Fibroblast of skin of abdomen (primary cell): ENCODE measurements at regions not wholly inside any gene's neighbourhood (a gene's known extent, or its start where the extent isn't known, plus 50 kb on each side); places are given as distances from the start of the nearest gene placed in this dataset.
"Not testable (repeated sequence)": the region's sequence is repeated elsewhere in the genome, so short reads cannot be mapped to it uniquely, and the experiment has no call there.

Experiments
- DNase-seq: peaks from one replicate; pipeline ENCODE4 v3.0.0-alpha.2; 2013

DNA sequence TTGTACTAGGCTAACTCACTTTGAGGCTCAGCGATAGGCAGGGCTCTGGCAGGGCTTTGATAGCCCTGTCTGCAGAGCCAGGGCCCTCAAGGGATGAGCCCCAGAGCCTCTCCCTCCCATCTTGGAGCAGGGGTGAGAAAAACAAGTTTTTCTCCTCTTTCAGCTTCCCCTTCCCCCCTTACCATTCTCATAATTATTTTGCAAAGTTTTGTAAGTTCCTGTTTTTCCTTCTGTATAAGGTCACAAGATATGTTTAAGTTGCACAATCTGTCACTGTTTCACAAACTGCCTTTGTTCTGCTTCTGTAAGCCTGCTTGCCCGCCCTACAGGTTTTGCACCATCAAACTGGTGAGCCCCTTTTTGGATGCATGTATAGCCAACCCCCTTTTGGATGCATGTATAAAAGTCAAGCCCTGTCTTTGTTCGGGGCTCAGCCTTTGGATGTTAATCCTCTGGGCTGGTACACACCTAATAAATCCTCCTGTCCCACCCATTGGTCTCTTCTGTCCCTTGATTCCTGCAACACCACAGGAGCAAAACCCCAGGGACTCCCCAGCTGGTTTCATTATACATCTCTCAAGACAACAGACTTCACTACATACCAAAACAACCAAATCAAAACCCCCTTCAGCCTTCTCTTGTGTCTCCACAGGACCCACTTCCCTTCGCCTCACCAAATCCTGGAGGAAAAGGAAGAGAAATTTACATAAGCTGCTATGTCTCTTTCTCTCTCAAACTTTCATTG is 52.5 kb upstream of the RESF1 start:
- DNase-seq: no peak

- no peak for DNase-seq
Observed at GRCh38 chr12:31903025-31903424, 56.2 kb upstream of the RESF1 start.

- DNase-seq: no peak
Observed at GRCh38 chr12:31900271-31900670, 58.9 kb upstream of the RESF1 start.

DNA sequence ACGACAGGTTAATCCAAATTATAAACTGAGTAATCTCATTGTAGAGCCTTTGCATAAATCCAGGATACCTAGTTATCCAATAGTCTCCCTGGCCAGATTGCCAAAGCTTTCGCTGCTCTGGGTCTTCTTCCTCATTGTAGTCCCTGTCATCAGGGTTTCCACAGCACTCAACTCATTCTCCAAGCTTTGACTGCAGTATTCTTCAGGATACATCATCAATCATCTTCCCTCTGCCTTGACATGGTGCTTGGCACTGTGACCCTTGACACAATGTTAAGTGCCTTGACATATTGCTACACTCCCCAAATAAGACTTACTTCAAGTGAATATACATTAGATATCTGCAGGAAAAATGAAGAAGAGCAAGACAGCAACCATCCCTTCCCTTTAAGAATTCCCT is 60.1 kb upstream of the RESF1 start:
- no peak for DNase-seq

DNA sequence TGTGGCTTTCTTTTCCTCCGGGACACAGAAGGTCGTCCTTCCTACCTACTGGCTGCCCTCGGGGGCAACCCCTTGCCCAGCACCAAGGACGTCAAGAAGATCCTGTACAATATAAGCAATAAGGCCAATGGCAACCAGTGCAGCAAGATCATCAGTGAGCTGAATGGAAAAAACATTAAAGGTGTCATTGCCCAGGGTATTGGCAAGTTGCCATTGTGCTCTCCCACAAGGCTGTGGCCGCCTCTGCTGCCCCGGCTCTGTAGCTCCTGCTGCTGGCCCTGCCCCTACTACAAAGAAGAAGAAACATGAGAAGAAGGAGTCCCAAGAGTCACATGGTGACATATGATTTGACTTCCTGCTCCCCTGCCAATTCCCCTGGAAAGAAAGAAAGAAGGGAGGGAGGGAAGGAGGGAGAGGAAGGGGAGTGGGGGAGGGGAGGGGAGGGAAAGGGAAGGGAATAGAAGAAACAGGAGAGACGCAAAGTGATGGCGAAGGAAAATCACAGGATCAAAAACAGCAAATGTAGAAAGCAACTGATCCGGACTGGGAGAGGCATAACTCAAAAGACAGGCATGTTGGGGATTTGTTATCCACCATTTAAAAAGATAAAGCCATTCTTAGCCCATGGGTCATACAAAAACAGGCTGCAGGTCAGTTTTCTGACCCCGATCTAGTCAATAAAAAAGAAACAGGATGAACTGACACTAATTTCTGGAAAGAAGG is 61.3 kb upstream of the RESF1 start:
- no peak for DNase-seq

- DNase-seq: not testable (repeated sequence)
Observed at GRCh38 chr12:31897092-31897491, 62.1 kb upstream of the RESF1 start.

DNA sequence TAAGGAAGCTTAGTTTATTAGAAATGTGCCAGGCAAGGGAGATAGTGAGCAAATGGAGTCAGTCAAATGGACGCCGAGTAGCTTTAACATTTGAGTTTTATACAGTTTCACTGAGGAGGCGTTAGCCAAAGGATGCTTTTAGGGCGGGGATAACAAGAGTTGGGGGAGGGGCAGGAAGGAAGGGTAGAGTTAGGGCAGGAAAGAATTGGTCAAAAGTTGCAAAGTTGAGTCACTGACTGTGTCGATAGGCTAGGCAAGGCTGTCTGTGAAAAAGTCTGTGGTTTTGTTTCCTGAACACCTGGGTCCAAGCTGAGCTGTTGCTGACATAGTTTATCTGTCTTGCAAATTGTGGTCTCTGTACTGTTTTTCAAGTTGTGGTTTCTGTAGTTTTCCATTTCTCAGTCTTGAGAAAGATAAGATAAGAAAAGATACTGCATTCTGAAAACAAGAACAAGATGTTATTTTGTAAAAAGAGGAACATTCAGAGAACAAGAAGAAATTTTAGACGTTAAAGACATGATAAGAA is 62.6 kb upstream of the RESF1 start:
- DNase-seq: no peak

GRCh38 chr12:31895449-31896150 is 63.6 kb upstream of the RESF1 start:
- DNase-seq: no peak

DNA sequence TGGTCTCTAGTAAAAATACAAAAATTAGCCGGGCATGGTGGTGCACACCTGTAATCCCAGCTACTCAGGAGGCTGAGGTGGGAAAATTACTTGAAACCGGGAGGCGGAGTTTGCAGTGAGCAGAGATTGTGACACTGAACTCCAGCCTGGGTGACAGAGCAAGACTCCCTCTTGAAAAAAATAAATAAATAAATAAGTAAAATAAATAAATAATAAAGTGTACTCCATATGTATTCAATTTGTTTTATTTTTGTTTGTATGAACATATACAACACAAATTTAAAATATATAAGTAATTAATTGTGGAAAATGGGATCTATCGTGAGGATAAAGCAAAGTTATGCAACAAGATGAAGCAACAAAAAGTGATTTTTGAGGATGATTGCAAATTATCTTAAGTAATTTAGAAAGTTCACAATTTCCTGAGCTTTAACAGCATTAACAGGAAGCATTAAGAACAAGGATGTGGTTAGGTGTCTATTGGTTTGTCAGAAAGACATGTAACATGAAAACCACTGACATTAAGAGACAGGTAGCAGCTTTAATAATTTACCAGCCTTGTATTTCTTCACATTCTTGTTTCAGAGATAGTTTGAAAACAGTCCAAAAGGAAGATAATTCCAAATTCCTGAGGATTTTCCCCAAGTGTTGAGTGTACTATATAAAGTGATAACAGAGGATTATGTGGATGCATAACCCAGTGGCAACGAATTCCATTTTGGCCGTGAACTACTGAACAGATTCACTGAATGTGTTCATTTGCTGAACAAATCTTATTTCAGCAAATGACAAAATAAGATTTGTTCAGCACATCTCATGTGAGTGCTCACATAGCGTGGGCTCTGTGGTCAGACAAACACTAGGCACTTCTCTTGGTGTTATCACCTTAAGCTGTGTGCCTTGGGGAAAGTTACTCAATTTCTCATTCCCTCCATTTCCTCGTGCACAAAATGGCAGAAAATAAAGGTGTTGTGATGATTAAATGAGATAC is 68.6 kb upstream of the RESF1 start:
- no peak for DNase-seq

GRCh38 chr12:31887109-31887811 is 72.0 kb upstream of the RESF1 start:
- DNase-seq: no peak

GRCh38 chr12:31882682-31883081 is 76.5 kb upstream of the RESF1 start:
- not testable (repeated sequence) for DNase-seq

GRCh38 chr12:31880340-31880739 is 78.9 kb upstream of the RESF1 start:
- no peak for DNase-seq

DNA sequence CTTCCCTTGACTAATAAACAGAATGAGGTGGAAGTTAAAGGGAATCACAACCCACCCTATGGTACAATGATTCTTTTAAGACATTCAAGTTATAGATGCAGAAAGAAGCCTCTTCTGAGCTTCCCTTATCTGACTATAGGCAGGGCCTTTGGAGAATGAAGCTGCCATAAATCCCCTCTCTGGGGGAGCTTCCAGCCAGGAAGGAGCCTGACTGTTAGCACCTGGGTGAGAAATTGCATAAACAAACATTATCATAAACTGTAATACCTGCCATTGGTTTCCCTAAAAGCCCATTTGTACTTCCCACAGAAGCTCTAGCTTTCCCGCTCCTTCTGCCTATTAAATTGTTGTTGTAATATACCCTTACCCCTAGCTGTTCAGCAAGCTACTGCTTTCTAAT is 81.3 kb upstream of the RESF1 start:
- no peak for DNase-seq

DNA sequence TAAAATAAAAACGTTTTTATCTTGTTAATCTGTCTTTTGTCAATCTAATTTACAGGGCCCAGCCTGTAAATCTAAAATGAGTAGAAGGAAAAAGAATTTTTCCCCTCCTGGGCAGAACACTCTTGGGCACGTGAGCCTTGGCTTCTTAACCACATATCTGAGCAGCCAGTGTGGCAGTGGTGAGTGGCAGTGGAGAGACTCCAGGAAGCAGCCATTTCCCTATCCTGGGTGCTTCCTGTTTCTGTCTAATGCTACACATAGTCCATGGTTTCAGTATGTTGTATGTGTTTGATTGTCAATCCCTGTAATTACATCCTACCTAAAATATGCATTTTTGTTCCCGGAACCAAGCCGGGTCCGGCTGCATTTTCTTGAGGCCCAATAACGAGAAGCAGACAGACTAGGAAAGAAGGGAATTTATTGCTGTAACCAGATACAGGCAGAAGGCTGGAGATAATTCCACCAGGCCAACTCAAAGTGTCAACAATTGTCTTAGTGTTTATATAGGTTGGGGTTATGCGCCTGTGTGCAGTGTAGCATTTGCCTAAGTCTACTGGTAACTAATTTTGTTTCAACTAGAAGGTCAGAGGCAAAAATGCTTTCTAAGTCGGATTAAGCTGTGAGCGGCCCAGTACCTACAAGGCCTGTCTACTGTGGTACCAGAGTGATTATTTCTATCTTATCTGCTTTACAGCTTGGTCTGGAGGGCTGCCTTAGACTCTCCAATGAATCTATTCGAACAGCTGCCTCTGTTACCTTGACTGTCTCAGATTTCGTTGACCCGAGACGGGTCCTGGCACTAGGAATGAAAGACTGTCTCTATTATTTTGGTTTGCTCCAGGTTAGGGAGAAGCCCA is 82.4 kb upstream of the RESF1 start:
- no peak for DNase-seq

DNA sequence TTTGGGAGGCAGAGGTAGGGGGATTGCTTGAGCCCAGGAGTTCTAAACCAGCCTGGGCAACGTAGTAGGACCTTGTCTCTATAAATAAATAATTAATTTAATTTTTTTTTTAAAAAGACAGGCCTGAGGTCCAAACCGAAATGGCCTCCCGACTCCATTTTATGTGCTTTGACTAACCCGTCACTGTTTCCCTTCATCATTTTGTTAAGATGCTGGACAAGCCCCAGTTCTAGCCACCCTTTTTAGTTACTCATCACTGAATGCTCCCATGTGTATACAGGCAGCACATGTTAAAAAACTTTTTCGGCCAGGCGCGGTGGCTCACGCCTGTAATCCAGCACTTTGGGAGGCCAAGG is 83.6 kb upstream of the RESF1 start:
- DNase-seq: no peak

- peak; percentile 33 for DNase-seq
Observed at GRCh38 chr12:31874961-31875608, 84.1 kb upstream of the RESF1 start.

DNA sequence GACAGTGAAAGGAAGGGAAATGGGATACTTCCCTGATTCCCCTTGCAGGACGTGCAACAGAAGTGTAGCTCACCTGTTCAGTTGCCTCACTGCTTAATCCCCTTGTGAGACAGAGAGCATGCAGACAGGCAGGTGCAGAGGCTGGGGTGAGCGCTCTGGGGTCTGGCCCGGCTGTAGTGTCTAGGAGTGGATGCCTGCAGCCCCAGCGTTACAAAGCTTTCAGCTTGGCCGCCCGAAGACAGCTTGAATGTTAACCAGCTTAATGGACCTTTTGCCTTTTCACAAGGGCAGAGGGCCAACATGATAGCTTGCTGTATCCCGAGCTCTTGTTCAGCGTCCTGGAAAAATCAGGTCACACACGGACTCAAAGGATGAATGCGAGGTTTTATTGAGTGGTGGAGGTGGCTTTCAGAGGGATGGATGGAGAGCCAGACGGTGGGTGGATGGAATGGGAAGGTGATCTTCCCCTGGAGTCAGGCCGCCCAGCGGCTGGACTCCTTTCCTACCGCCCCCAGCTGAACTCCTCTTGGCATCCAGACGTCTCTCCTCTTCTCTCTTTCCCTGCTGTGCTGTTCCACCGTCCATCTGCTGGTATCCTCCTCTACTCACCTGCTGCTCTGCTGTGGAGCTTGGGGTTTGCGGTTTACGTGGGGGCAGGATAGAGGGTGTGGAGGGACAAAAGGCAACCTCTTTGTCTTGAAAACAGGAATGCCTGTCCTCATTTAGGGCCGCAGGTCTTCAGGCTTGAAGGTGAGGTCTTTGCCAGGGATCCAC is 86.2 kb upstream of the RESF1 start:
- no peak for DNase-seq

- DNase-seq: no peak
Observed at GRCh38 chr12:31869972-31870371, 89.2 kb upstream of the RESF1 start.

- DNase-seq: no peak
Observed at GRCh38 chr12:31868965-31869364, 90.2 kb upstream of the RESF1 start.
